ENCODE measurements at regions not wholly inside any gene's neighbourhood (a gene's known extent, or its start where the extent isn't known, plus 50 kb on each side); places are given as distances from the start of the nearest gene placed in this dataset.

- Histone ChIP-seq H3K9ac (ENCODE audit: low read length) (no peak overlapping the region), H4K20me1 (ENCODE audit: insufficient read depth, low read length) (no peaks in the 10 kb centered on the region), H3K79me2 (ENCODE audit: low read length) (no peaks in the 10 kb centered on the region), H3K4me1 (ENCODE audit: low read length) (peaks cover 26% of the 10 kb centered on the region), H3K27me3 (replicated peaks; ENCODE audit: insufficient read depth, low read length) (no peaks in the 10 kb centered on the region), H3F3A (ENCODE audit: insufficient read depth, low read length) (no peaks in the 10 kb centered on the region), H3K27ac (ENCODE audit: low read length) (no peak overlapping the region), H3K36me3 (replicated peaks; ENCODE audit: insufficient read depth, low read length) (no peaks in the 10 kb centered on the region), H3K4me2 (ENCODE audit: low read depth, low read length) (no peak overlapping the region), H3K9me2 (replicated peaks; ENCODE audit: insufficient read depth, low read length) (no peaks in the 10 kb centered on the region), H3K9me3 (replicated peaks; ENCODE audit: insufficient read depth, low read length) (no peaks in the 10 kb centered on the region), H2AFZ (ENCODE audit: low read length) (no peak overlapping the region), H3K4me3 (ENCODE audit: low read length) (no peak overlapping the region)
- TF ChIP-seq EZH2phosphoT487 (IDR thresholded peaks at IDR 0.05; ENCODE audit: low read length) (no peak), EZH2 (optimal IDR thresholded peaks at IDR 0.05; ENCODE audit: low read depth, low read length) (no peak), CTCF (IDR thresholded peaks at IDR 0.05; ENCODE audit: low read length) (no peak)
- DNase-seq = no peak
Measured at GRCh38 chr11:35061516-35062440, 77.2 kb upstream of the CD44 start.

- no peaks in the 10 kb centered on the region for H3K9me3 ChIP-seq (replicated peaks; ENCODE audit: insufficient read depth, low read length)
- no peaks in the 10 kb centered on the region for H3K9me2 ChIP-seq (replicated peaks; ENCODE audit: insufficient read depth, low read length)
- DNase-seq = no peak
- no peak overlapping the region for H3K9ac ChIP-seq (ENCODE audit: low read length)
- H3K4me1 ChIP-seq (ENCODE audit: low read length) = peaks cover 25% of the 10 kb centered on the region
- no peaks in the 10 kb centered on the region for H3K27me3 ChIP-seq (replicated peaks; ENCODE audit: insufficient read depth, low read length)
- TF ChIP-seq EZH2 (optimal IDR thresholded peaks at IDR 0.05; ENCODE audit: low read depth, low read length) (no peak), EZH2phosphoT487 (IDR thresholded peaks at IDR 0.05; ENCODE audit: low read length) (no peak), CTCF (IDR thresholded peaks at IDR 0.05; ENCODE audit: low read length) (no peak)
- H3K27ac ChIP-seq (ENCODE audit: low read length) = no peak overlapping the region
- no peaks in the 10 kb centered on the region for H4K20me1 ChIP-seq (ENCODE audit: insufficient read depth, low read length)
- H3F3A ChIP-seq (ENCODE audit: insufficient read depth, low read length) = 0 out of 2 replicates have a peak, but pooled peaks cover 4% of the 10 kb centered on the region
- H3K4me2 ChIP-seq (ENCODE audit: low read depth, low read length) = no peak overlapping the region
- H3K79me2 ChIP-seq (ENCODE audit: low read length) = no peaks in the 10 kb centered on the region
- no peak overlapping the region for H3K4me3 ChIP-seq (ENCODE audit: low read length)
- no peaks in the 10 kb centered on the region for H3K36me3 ChIP-seq (replicated peaks; ENCODE audit: insufficient read depth, low read length)
- H2AFZ ChIP-seq (ENCODE audit: low read length) = no peak overlapping the region
Measured at GRCh38 chr11:35063488-35063931, 75.5 kb upstream of the CD44 start.

- TF ChIP-seq EZH2 (optimal IDR thresholded peaks at IDR 0.05; ENCODE audit: low read depth, low read length) = no peak
- TF ChIP-seq CTCF (IDR thresholded peaks at IDR 0.05; ENCODE audit: low read length) = no peak
- TF ChIP-seq EZH2phosphoT487 (IDR thresholded peaks at IDR 0.05; ENCODE audit: low read length) = no peak
- H3K27me3 ChIP-seq (replicated peaks; ENCODE audit: insufficient read depth, low read length) = no peaks in the 10 kb centered on the region
- peaks cover 18% of the 10 kb centered on the region for H3K4me1 ChIP-seq (ENCODE audit: low read length)
- H3K79me2 ChIP-seq (ENCODE audit: low read length) = no peaks in the 10 kb centered on the region
- H3K27ac ChIP-seq (ENCODE audit: low read length) = no peak overlapping the region
- no peak overlapping the region for H2AFZ ChIP-seq (ENCODE audit: low read length)
- DNase-seq = no peak
- H3K9me2 ChIP-seq (replicated peaks; ENCODE audit: insufficient read depth, low read length) = no peaks in the 10 kb centered on the region
- H3K36me3 ChIP-seq (replicated peaks; ENCODE audit: insufficient read depth, low read length) = no peaks in the 10 kb centered on the region
- 0 out of 2 replicates have a peak, but pooled peaks cover 4% of the 10 kb centered on the region for H3F3A ChIP-seq (ENCODE audit: insufficient read depth, low read length)
- no peaks in the 10 kb centered on the region for H4K20me1 ChIP-seq (ENCODE audit: insufficient read depth, low read length)
- H3K9me3 ChIP-seq (replicated peaks; ENCODE audit: insufficient read depth, low read length) = no peaks in the 10 kb centered on the region
- H3K9ac ChIP-seq (ENCODE audit: low read length) = no peak overlapping the region
- no peak overlapping the region for H3K4me2 ChIP-seq (ENCODE audit: low read depth, low read length)
- H3K4me3 ChIP-seq (ENCODE audit: low read length) = no peak overlapping the region
Measured at GRCh38 chr11:35064114-35064800, 74.7 kb upstream of the CD44 start.
